Omental fat pad (tissue), 3 donors: ENCODE measurements at regions not wholly inside any gene's neighbourhood (a gene's known extent, or its start where the extent isn't known, plus 50 kb on each side); places are given as distances from the start of the nearest gene placed in this dataset.

ENCODE experiments used
- ATAC-seq: fragments of 150-250 bp; one replicate; pipeline ENCODE4 v1.9.1; 2016; ENCODE audit warnings: mild to moderate bottlenecking, moderate library complexity; ENCODE audit not compliant: low FRiP score
- DNase-seq: peaks from one replicate; pipeline ENCODE4 v3.0.0-alpha.2; 2019; ENCODE audit warnings: low spot score
- CTCF ChIP-seq, 3 donors: fragments of 450-650 bp; IDR thresholded peaks; one replicate each; pipeline ENCODE4 v1.5.1; 2016 to 2017; ENCODE audit warnings: antibody characterized with exemption in 3 of 3, mild to moderate bottlenecking in 3 of 3, moderate library complexity in 2 of 3

DNA sequence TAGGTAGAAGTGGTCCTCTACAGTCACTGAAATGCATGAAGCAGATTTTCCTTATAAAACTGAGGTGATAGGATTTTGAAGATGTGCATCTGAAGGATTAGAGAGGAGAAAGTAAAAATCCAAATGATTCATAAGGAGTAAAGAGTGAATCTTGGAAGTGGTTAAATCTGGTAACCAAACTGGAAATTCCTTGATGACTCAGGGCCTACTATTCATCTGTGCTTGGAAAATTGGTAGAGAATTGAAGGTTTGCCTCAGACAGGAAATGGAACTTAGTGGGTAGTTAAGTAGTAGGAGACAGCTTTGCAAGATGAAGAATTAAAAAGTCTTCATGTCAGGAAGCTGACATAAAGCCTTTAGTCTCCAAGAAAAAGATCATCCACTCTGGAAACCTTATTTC, 368.9 kb upstream of the CTSO start:
- no peak for ATAC-seq
- TF ChIP-seq CTCF (IDR thresholded peaks at IDR 0.05): no peak
- no peak for DNase-seq

DNA sequence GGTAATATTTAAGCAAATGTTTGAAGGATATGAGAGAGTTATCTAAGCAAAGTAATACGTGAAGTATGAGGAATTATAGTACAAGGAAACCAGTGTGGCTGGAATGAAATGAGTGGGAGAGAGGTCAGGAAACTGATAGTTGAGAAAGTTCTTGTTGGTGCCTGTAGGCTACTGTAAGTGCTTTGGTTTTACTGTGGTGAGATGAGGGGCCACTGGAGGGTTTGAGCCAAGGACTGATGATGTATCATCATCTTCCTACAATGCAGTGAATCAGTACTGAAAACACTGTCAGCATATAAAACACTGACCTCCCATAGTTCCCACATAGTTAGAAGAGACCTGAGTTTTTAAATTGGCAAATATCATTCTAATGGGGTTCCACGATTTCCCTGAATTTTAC, 367.5 kb upstream of the CTSO start:
- TF ChIP-seq CTCF (IDR thresholded peaks at IDR 0.05): no peak
- no peak for ATAC-seq
- DNase-seq: no peak

GRCh38 chr4:156313497-156313896, 359.8 kb upstream of the CTSO start:
- no peak for ATAC-seq
- DNase-seq: no peak
- TF ChIP-seq CTCF (IDR thresholded peaks at IDR 0.05): no peak

DNA sequence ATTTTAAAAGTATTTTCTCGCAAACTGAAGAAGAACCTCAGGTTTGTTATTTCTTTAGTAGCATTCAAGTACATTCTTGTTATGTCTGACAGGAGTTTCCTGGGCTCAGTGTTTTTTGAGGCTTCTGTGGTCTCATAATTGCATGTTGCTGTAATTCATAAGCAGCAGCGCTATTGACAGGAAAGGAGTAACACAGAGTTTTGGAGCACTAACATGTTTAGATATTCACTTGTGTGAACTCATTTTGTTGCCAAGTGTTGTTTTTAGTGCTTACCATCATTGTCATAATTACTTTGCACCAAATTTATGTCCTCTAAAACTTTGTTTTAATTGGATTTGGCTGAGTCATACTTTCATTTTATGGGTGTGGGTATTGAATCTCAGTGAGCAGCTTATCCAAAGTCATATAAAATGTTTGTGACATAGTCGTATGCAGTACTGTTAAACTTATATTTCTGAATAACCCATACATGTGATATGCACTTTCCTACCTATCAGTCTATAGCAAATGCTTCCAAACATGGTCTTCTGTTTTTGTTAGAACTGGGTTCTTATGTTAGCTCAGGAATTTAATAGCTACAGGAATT, 358.7 kb upstream of the CTSO start:
- ATAC-seq (no peak), DNase-seq (no peak)
- no peak for TF ChIP-seq CTCF (IDR thresholded peaks at IDR 0.05)

- TF ChIP-seq CTCF (IDR thresholded peaks at IDR 0.05): no peak
- ATAC-seq: no peak
- no peak for DNase-seq
These were observed 355.4 kb upstream of the CTSO start for GRCh38 chr4:156309031-156309430.

DNA sequence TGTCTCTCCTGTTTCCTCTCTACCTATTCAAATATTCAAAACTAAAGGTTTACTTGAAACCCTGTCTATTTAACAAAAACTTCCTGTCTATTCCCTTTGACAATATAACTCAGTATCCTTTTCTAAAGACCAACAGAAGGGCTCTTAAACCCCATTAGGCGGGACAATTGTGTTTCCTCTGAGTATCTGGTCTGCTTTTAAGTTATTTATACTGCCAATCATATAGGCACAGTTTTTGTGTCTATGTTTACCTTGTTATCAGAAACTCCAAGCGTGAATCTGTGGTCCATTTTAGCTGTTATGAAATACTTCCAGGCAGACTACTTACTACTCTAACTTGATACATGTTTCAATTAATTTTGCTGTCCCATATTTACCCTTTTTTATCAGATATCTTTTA, 350.0 kb upstream of the CTSO start:
- DNase-seq (no peak), ATAC-seq (no peak)
- no peak for TF ChIP-seq CTCF (IDR thresholded peaks at IDR 0.05)

DNA sequence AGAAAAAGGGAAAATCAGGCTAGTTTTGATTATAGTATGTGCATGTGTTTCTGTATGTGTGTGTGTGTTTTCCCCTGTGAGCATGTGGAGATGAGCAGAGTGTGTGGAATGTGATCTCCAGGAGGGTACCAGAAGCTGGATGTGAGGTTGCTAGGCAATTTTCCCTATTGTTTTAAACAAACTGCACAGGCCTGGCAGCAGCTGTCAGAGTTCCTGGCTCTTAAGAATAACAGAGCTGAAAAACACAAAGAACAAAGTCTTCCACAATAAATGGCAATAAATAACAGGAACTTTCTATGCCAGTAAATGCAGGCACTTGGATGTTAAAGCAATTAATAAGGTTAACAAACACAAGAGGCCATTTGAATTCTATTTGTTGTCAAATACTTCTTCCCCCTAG, 344.6 kb upstream of the CTSO start:
- ATAC-seq: no peak
- DNase-seq: no peak
- TF ChIP-seq CTCF (IDR thresholded peaks at IDR 0.05): no peak
